CD14-positive monocyte (primary cell): ENCODE measurements at regions not wholly inside any gene's neighbourhood (a gene's known extent, or its start where the extent isn't known, plus 50 kb on each side); places are given as distances from the start of the nearest gene placed in this dataset.

Experiments
- DNase-seq, 3 donors: peaks; one replicate each; pipeline ENCODE4 v3.0.0-alpha.2; 2011 to 2022
- H2AFZ ChIP-seq: 2 replicates; pipeline ENCODE4 v1.6.0; 2012; ENCODE audit warnings: mild to moderate bottlenecking, low read depth, low read length, inconsistent platforms; ENCODE audit not compliant: insufficient read depth, poor library complexity, severe bottlenecking
- H3K27ac ChIP-seq, 2 donors: 1 replicate in 1 of 2; 2 replicates in 1 of 2; pipeline ENCODE4 v1.5.1; 2012 to 2013; ENCODE audit warnings: low read length in 2 of 2, control low read depth in 1 of 2, inconsistent platforms in 1 of 2, low read depth in 1 of 2, mild to moderate bottlenecking in 1 of 2
- H3K27me3 ChIP-seq, 2 donors: one replicate each; pipeline versions ENCODE4 v1.6.0 to v1.6.1; 2011 to 2013; ENCODE audit warnings: low read length in 2 of 2; ENCODE audit not compliant: control insufficient read depth in 2 of 2, insufficient read depth in 2 of 2
- H3K36me3 ChIP-seq, 2 donors: replicated peaks in 1 of 2; 1 replicate in 1 of 2; 2 replicates in 1 of 2; pipeline versions ENCODE4 v1.5.1 to v1.6.1; 2012 to 2013; ENCODE audit warnings: low read length in 2 of 2, control low read depth in 1 of 2, inconsistent platforms in 1 of 2, mild to moderate bottlenecking in 1 of 2; ENCODE audit not compliant: insufficient read depth in 2 of 2, control insufficient read depth in 1 of 2
- H3K4me1 ChIP-seq, 2 donors: 1 replicate in 1 of 2; 2 replicates in 1 of 2; pipeline versions ENCODE4 v1.5.1 to v1.6.1; 2012 to 2013; ENCODE audit warnings: low read length in 2 of 2, control low read depth in 1 of 2, inconsistent platforms in 1 of 2, mild to moderate bottlenecking in 1 of 2, moderate library complexity in 1 of 2; ENCODE audit not compliant: insufficient read depth in 2 of 2, control insufficient read depth in 1 of 2
- H3K4me2 ChIP-seq: replicated peaks from 2 replicates; pipeline ENCODE3; 2012; ENCODE audit warnings: low read length, moderate library complexity, mild to moderate bottlenecking; ENCODE audit not compliant: poor library complexity, severe bottlenecking; ENCODE audit errors: extremely low read depth
- H3K4me3 ChIP-seq, 3 experiments: fragments of 200-600 bp in 1 of 3; sonication (generic) in 1 of 3; replicated peaks in 1 of 3; 1 replicate in 2 of 3; 2 replicates in 1 of 3; pipeline ENCODE4 v1.5.1; 2011 to 2013; ENCODE audit warnings: low read length in 3 of 3, mild to moderate bottlenecking in 3 of 3, control low read depth in 2 of 3, low read depth in 2 of 3, inconsistent platforms in 1 of 3, moderate library complexity in 1 of 3
- H3K79me2 ChIP-seq: 2 replicates; pipeline ENCODE4 v1.6.0; 2012; ENCODE audit warnings: mild to moderate bottlenecking, control low read depth, inconsistent platforms, low read length, moderate library complexity; ENCODE audit not compliant: insufficient read depth
- H3K9ac ChIP-seq: 2 replicates; pipeline ENCODE4 v1.6.0; 2017; ENCODE audit warnings: low read length, mild to moderate bottlenecking; ENCODE audit not compliant: insufficient read depth, poor library complexity, severe bottlenecking
- H3K9me3 ChIP-seq, 2 donors: replicated peaks in 1 of 2; 1 replicate in 1 of 2; 2 replicates in 1 of 2; pipeline versions ENCODE4 v1.5.1 to v1.6.1; 2012 to 2013; ENCODE audit warnings: low read length in 2 of 2, control low read depth in 1 of 2; ENCODE audit not compliant: control insufficient read depth in 1 of 2, insufficient read depth in 1 of 2
- H4K20me1 ChIP-seq: 2 replicates; pipeline ENCODE4 v1.6.0; 2012; ENCODE audit warnings: mild to moderate bottlenecking, low read length, control low read depth, moderate library complexity; ENCODE audit not compliant: insufficient read depth
- H3K27ac Mint-ChIP-seq, 7 donors: one replicate each; pipeline ENCODE4 v1.8.0; 2020; ENCODE audit warnings: mild to moderate bottlenecking in 7 of 7, mixed read lengths in 7 of 7, moderate library complexity in 6 of 7, inconsistent platforms in 2 of 7
- H3K27me3 Mint-ChIP-seq, 3 donors: one replicate each; pipeline ENCODE4 v1.8.0; 2021 to 2022; ENCODE audit warnings: low read depth in 3 of 3, mild to moderate bottlenecking in 3 of 3, mixed read lengths in 3 of 3, moderate library complexity in 3 of 3, inconsistent platforms in 1 of 3
- H3K36me3 Mint-ChIP-seq, 2 donors: one replicate each; pipeline ENCODE4 v1.8.0; 2020; ENCODE audit warnings: mixed read lengths in 2 of 2, inconsistent platforms in 1 of 2, mild to moderate bottlenecking in 1 of 2
- H3K4me1 Mint-ChIP-seq: one replicate; pipeline ENCODE4 v1.8.0; 2020; ENCODE audit warnings: mild to moderate bottlenecking, mixed read lengths
- H3K4me3 Mint-ChIP-seq, 2 donors: one replicate each; pipeline ENCODE4 v1.8.0; 2020; ENCODE audit warnings: mild to moderate bottlenecking in 2 of 2, mixed read lengths in 2 of 2, moderate library complexity in 1 of 2
- H3K9me3 Mint-ChIP-seq, 7 donors: one replicate each; pipeline ENCODE4 v1.8.0; 2020 to 2022; ENCODE audit warnings: mixed read lengths in 7 of 7, mild to moderate bottlenecking in 6 of 7, moderate library complexity in 6 of 7, inconsistent platforms in 2 of 7
- CTCF ChIP-seq: fragments of 200-600 bp; IDR thresholded peaks from one replicate; pipeline ENCODE4 v1.8.0; 2022; ENCODE audit warnings: antibody characterized with exemption, mild to moderate bottlenecking
- WGBS: methylation state at CpG from one replicate; pipeline ENCODE4 v1.1.5; 2013; ENCODE audit warnings: missing lambda C conversion rate; ENCODE audit not compliant: insufficient coverage; 5-methylcytosine and 5-hydroxymethylcytosine counted together
- intact Hi-C, 2 donors: fragments of 100-400 bp; cut with micrococcal nuclease; formaldehyde crosslinking; loops; one replicate each; pipeline versions ENCODE4 v1.15.0 to v1.15.1; 2023

GRCh38 chr17:69690531-69690930 lies 276.0 kb downstream of the MAP2K6 start:
- Mint-ChIP-seq H3K27me3 (no peaks in the 10 kb centered on the region), H3K4me3 (no peak overlapping the region), H3K9me3 (peaks cover 4 to 20% (median 14%) of the 10 kb centered on the region in 7 donors), H3K36me3 (no peaks in the 10 kb centered on the region), H3K27ac (no peak overlapping the region), H3K4me1 (no peaks in the 10 kb centered on the region)
- Histone ChIP-seq H3K27me3 (no peaks in the 10 kb centered on the region), H3K36me3 (no peaks in the 10 kb centered on the region), H3K9ac (no peak overlapping the region), H3K79me2 (no peaks in the 10 kb centered on the region), H2AFZ (no peak overlapping the region), H3K27ac (no peak overlapping the region), H4K20me1 (no peaks in the 10 kb centered on the region), H3K4me3 (no peak overlapping the region), H3K9me3 (peaks cover 6 to 13% of the 10 kb centered on the region in 2 donors), H3K4me1 (no peaks in the 10 kb centered on the region), H3K4me2 (no peak overlapping the region)
- intact Hi-C loops = no loop called here
- DNase-seq = no peak
- no peak for TF ChIP-seq CTCF
- no CpG with 5 or more reads among the region's 1 CpG for WGBS

GRCh38 chr17:69692171-69692570 lies 277.7 kb downstream of the MAP2K6 start:
- Mint-ChIP-seq H3K27ac (no peak overlapping the region), H3K9me3 (peaks cover 7 to 21% (median 16%) of the 10 kb centered on the region in 7 donors), H3K4me1 (no peaks in the 10 kb centered on the region), H3K4me3 (no peak overlapping the region), H3K36me3 (no peaks in the 10 kb centered on the region), H3K27me3 (peaks cover 0 to 2% (median 0%) of the 10 kb centered on the region in 3 donors)
- Histone ChIP-seq H3K79me2 (no peaks in the 10 kb centered on the region), H3K4me1 (no peaks in the 10 kb centered on the region), H3K4me3 (no peak overlapping the region), H4K20me1 (no peaks in the 10 kb centered on the region), H3K9me3 (peaks cover 12 to 13% of the 10 kb centered on the region in 2 donors), H3K36me3 (no peaks in the 10 kb centered on the region), H2AFZ (no peak overlapping the region), H3K4me2 (no peak overlapping the region), H3K27me3 (no peaks in the 10 kb centered on the region), H3K27ac (no peak overlapping the region), H3K9ac (no peak overlapping the region)
- DNase-seq = no peak
- intact Hi-C loops = no loop called here
- TF ChIP-seq CTCF = no peak
